Smooth muscle cell (in vitro differentiated cells): ENCODE measurements at regions not wholly inside any gene's neighbourhood (a gene's known extent, or its start where the extent isn't known, plus 50 kb on each side); places are given as distances from the start of the nearest gene placed in this dataset.

Source experiments
- DNase-seq: peaks from one replicate; lab custom pipeline; 2025; ENCODE audit not compliant: unreplicated experiment; lab: John Stamatoyannopoulos, UW
- H2AFZ ChIP-seq: fragments of 200-600 bp; sonication (generic); 2 replicates; pipeline ENCODE4 v1.6.0; 2016; ENCODE audit warnings: antibody characterized with exemption, low read depth, mild to moderate bottlenecking
- H3F3A ChIP-seq: fragments of 200-600 bp; sonication (generic); 2 replicates; pipeline ENCODE4 v1.6.0; 2017; ENCODE audit warnings: antibody characterized with exemption, low read depth
- H3K27ac ChIP-seq: fragments of 200-600 bp; sonication (generic); 2 replicates; pipeline ENCODE4 v1.5.1; 2016; ENCODE audit warnings: low read depth, mild to moderate bottlenecking
- H3K27me3 ChIP-seq: fragments of 200-600 bp; sonication (generic); 2 replicates; pipeline ENCODE4 v1.6.1; 2016; ENCODE audit warnings: low read depth, mild to moderate bottlenecking
- H3K36me3 ChIP-seq: fragments of 200-600 bp; sonication (generic); 2 replicates; pipeline ENCODE4 v1.5.1; 2016; ENCODE audit warnings: low read depth
- H3K4me1 ChIP-seq: fragments of 200-600 bp; sonication (generic); 2 replicates; pipeline ENCODE4 v1.5.1; 2016; ENCODE audit warnings: low read depth
- H3K4me2 ChIP-seq: fragments of 200-600 bp; sonication (generic); 2 replicates; pipeline ENCODE4 v1.6.0; 2016; ENCODE audit warnings: mild to moderate bottlenecking
- H3K4me3 ChIP-seq: fragments of 200-600 bp; sonication (generic); 2 replicates; pipeline ENCODE4 v1.5.1; 2016; ENCODE audit warnings: mild to moderate bottlenecking
- H3K79me2 ChIP-seq: fragments of 200-600 bp; sonication (generic); 2 replicates; pipeline ENCODE4 v1.6.0; 2016; ENCODE audit warnings: low read depth, mild to moderate bottlenecking
- H3K9ac ChIP-seq: fragments of 200-600 bp; sonication (generic); 2 replicates; pipeline ENCODE4 v1.6.0; 2016; ENCODE audit warnings: low read depth
- H3K9me3 ChIP-seq: fragments of 200-600 bp; sonication (generic); replicated peaks from 2 replicates; pipeline ENCODE4 v1.5.1; 2016; ENCODE audit warnings: low read depth
- H4K20me1 ChIP-seq: fragments of 200-600 bp; sonication (generic); 2 replicates; pipeline ENCODE4 v1.6.0; 2016; ENCODE audit warnings: low read depth
- WGBS: methylation state at CpG from one replicate; pipeline ENCODE4 v1.1.7; 2016; ENCODE audit warnings: low lambda C conversion rate; 5-methylcytosine and 5-hydroxymethylcytosine counted together
- TF ChIP-seq, protein P1 (sequence below): fragments of 200-600 bp; sonication (generic); IDR thresholded peaks from 2 replicates; pipeline ENCODE4 v1.5.1; 2017; ENCODE audit warnings: borderline replicate concordance, mild to moderate bottlenecking, antibody characterized with exemption; ENCODE audit not compliant: insufficient read depth, poor library complexity, severe bottlenecking

DNA sequence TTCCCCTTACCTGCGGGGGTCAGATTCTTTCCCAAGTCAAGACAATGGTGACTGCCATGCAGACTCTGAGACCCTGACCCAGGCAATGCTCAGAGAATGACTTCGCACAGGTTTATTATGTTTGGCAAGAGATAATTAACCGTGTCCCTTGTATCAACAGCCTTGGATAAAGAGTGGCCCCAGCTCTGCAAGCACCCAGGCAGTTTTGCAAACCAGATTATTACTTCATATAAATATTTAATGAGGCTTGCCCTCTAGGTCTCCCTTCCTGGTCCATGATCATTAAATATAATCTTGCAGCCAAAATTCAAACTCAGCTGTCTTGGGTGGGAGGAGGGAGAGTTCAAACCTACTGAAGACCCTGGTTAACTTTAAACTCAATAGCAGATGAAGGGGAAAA is 156.5 kb downstream of the ANKRD60 start:
- 94% methylated on average over 3 of the region's 3 CpGs for WGBS
- no peak overlapping the region for H3K27ac ChIP-seq
- no peaks in the 10 kb centered on the region for H3K4me1 ChIP-seq
- H3K9ac ChIP-seq = no peak overlapping the region
- no peaks in the 10 kb centered on the region for H3F3A ChIP-seq
- H3K27me3 ChIP-seq = peaks cover 6% of the 10 kb centered on the region
- H3K9me3 ChIP-seq = no peaks in the 10 kb centered on the region
- H3K4me3 ChIP-seq = no peak overlapping the region
- no peaks in the 10 kb centered on the region for H3K79me2 ChIP-seq
- no peak for DNase-seq
- TF ChIP-seq, protein P1, sequence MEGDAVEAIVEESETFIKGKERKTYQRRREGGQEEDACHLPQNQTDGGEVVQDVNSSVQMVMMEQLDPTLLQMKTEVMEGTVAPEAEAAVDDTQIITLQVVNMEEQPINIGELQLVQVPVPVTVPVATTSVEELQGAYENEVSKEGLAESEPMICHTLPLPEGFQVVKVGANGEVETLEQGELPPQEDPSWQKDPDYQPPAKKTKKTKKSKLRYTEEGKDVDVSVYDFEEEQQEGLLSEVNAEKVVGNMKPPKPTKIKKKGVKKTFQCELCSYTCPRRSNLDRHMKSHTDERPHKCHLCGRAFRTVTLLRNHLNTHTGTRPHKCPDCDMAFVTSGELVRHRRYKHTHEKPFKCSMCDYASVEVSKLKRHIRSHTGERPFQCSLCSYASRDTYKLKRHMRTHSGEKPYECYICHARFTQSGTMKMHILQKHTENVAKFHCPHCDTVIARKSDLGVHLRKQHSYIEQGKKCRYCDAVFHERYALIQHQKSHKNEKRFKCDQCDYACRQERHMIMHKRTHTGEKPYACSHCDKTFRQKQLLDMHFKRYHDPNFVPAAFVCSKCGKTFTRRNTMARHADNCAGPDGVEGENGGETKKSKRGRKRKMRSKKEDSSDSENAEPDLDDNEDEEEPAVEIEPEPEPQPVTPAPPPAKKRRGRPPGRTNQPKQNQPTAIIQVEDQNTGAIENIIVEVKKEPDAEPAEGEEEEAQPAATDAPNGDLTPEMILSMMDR = no peak
- H2AFZ ChIP-seq = no peak overlapping the region
- no peak overlapping the region for H3K4me2 ChIP-seq
- no peaks in the 10 kb centered on the region for H4K20me1 ChIP-seq
- H3K36me3 ChIP-seq = no peaks in the 10 kb centered on the region

DNA sequence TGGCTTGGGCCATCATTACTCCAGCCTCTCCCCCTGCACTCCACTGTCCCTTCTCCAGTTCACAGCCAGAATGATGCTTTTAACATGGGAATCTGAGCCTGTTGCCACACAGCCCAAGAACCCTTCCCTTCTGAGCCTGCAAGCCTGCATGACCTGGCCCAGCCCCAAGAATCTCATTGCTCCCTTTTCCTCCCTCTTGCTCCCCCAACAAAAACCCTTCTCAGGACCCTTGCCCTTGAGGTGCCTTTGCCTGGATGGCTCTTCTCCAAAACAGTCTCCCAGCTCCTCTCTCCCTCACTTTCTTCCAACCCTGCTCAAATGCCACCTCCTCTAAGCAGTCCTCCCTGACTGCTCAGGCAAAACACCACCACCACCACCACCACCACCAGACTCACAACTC is 157.2 kb downstream of the ANKRD60 start:
- Histone ChIP-seq H3K9me3 (no peaks in the 10 kb centered on the region), H3K4me3 (no peak overlapping the region), H3K27ac (no peak overlapping the region), H3K36me3 (no peaks in the 10 kb centered on the region), H3K27me3 (peaks cover 6% of the 10 kb centered on the region), H3K9ac (no peak overlapping the region), H3F3A (no peaks in the 10 kb centered on the region), H3K79me2 (no peaks in the 10 kb centered on the region), H3K4me2 (no peak overlapping the region), H3K4me1 (no peaks in the 10 kb centered on the region), H4K20me1 (no peaks in the 10 kb centered on the region), H2AFZ (no peak overlapping the region)
- TF ChIP-seq, protein P1 = no peak
- DNase-seq = no peak

- Histone ChIP-seq H3K79me2 (no peaks in the 10 kb centered on the region), H3K36me3 (no peaks in the 10 kb centered on the region), H3K27ac (no peak overlapping the region), H3K27me3 (peaks cover 6% of the 10 kb centered on the region), H3K4me3 (no peak overlapping the region), H4K20me1 (no peaks in the 10 kb centered on the region), H3K9me3 (no peaks in the 10 kb centered on the region), H2AFZ (no peak overlapping the region), H3K9ac (no peak overlapping the region), H3K4me2 (no peak overlapping the region), H3K4me1 (no peaks in the 10 kb centered on the region), H3F3A (no peaks in the 10 kb centered on the region)
- 85% methylated on average over 11 of the region's 11 CpGs for WGBS
- TF ChIP-seq, protein P1 = no peak
- DNase-seq = no peak
Observed at GRCh38 chr20:58070664-58071196, 157.7 kb downstream of the ANKRD60 start.
